ENCODE measurements at regions not wholly inside any gene's neighbourhood (a gene's known extent, or its start where the extent isn't known, plus 50 kb on each side); places are given as distances from the start of the nearest gene placed in this dataset.

DNA sequence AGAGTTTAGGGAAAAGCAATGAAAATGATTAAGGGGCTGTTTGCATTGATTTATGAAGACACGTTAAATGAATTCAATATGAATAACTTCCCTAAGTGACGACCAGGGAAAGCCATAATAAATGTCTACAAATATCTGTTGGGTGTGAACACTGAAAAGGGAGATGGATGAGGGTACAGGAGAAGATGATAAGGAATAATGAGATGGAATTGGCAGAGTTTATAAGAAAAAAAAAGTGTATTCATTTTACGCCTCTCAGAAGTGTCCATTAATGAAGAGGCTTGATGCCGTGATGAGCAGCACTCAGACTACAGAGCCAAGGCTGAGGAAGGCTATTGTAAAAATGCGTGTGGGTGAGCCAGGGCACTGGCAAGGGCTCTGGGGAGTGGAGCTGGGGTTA lies 346.7 kb upstream of the AKR1E2 start:
- Histone ChIP-seq H3K36me3 (ENCODE audit: control insufficient read depth, insufficient read depth, low read length) (no peaks in the 10 kb centered on the region), H3K27me3 (ENCODE audit: control insufficient read depth, insufficient read depth, low read length) (no peaks in the 10 kb centered on the region), H3K9ac (ENCODE audit: low read length) (no peak overlapping the region)

DNA sequence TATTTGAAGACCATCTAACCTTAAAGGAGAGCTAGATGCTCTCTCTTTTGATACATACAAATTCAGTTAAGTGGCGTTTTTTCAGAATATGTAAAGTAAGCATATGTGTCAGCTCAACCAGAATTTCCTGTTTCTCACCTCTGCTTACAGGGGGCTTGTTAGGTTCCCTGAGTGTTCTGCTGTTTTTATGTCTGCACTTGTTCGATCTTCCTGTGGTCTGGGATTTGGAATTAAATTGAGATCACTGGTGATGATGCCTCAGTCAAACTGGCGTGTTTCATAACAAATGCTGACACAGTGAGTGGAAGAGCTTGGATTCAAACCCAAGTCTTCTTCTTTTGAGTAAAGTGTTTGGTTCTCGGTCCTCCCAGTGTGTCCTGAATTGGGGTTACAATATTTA lies 348.3 kb upstream of the AKR1E2 start:
- Histone ChIP-seq H3K4me3 (ENCODE audit: low read length) (no peak overlapping the region), H3K9me3 (ENCODE audit: control insufficient read depth, low read length) (no peaks in the 10 kb centered on the region), H3K4me1 (ENCODE audit: control insufficient read depth, insufficient read depth, low read length) (no peaks in the 10 kb centered on the region), H3K9ac (ENCODE audit: low read length) (no peak overlapping the region), H3K36me3 (ENCODE audit: control insufficient read depth, insufficient read depth, low read length) (no peaks in the 10 kb centered on the region), H3K27me3 (ENCODE audit: control insufficient read depth, insufficient read depth, low read length) (no peaks in the 10 kb centered on the region)

More for the DNA sequence above, 346.7 kb upstream of the AKR1E2 start:
- H3K4me1 ChIP-seq (ENCODE audit: control insufficient read depth, insufficient read depth, low read length): no peaks in the 10 kb centered on the region
- no peak overlapping the region for H3K4me3 ChIP-seq (ENCODE audit: low read length)
- no peaks in the 10 kb centered on the region for H3K9me3 ChIP-seq (ENCODE audit: control insufficient read depth, low read length)

DNA sequence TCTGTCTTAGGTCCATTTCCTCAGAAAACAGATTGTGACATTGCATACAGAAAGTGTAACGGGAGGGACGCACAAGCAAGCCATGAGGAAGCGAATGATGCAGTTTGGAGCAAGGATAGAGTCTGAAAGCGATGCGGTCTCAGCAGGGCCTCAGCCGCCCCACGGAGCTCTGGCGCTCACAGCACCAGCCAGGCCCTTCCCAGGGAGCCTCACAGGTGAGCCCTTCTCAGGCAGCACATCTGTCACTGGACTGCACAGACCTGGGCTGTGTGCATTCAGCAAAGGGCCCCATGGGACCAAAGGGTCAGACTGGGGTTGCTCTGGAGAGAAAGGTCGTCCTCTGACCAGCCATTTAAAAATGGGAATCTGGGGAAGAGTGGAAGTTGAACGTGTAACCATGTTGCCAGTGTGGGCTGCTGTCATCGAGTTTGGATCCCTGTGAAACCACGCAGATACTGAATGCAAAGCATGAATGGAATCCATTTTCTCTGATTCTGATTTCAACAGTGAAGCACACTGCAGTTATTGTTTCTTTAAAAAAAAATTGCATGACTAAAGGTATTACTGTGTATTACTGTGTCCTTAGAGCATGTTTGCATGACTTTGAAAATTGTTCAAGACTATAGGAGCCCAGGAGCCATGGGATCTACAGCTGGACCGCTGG lies 350.0 kb upstream of the AKR1E2 start:
- no peaks in the 10 kb centered on the region for H3K9me3 ChIP-seq (ENCODE audit: control insufficient read depth, low read length)
- H3K4me3 ChIP-seq (ENCODE audit: low read length): no peak overlapping the region
- H3K36me3 ChIP-seq (ENCODE audit: control insufficient read depth, insufficient read depth, low read length): no peaks in the 10 kb centered on the region
- H3K27me3 ChIP-seq (ENCODE audit: control insufficient read depth, insufficient read depth, low read length): no peaks in the 10 kb centered on the region
- H3K9ac ChIP-seq (ENCODE audit: low read length): no peak overlapping the region
- no peaks in the 10 kb centered on the region for H3K4me1 ChIP-seq (ENCODE audit: control insufficient read depth, insufficient read depth, low read length)

DNA sequence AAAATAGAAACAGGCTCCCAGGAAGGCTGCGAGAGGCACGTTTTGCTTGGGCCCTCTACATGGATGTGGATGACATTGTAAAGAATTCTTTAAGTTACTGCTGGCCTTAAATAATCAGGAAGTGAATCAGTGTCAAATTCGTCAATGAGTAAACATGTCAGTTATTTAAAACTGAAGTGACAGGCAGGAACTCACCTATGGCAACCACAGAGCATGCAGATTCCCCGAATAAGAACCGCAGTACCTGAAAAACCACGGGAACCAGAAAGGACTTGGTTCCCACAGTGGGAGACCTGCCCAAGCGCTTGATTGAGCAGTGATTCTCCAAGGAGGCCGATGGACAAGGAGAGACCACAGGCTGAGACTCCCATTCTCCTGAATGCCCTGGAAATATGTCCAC lies 351.2 kb upstream of the AKR1E2 start:
- Histone ChIP-seq H3K9me3 (ENCODE audit: control insufficient read depth, low read length) (no peaks in the 10 kb centered on the region), H3K4me1 (ENCODE audit: control insufficient read depth, insufficient read depth, low read length) (no peaks in the 10 kb centered on the region), H3K4me3 (ENCODE audit: low read length) (no peak overlapping the region), H3K9ac (ENCODE audit: low read length) (no peak overlapping the region), H3K27me3 (ENCODE audit: control insufficient read depth, insufficient read depth, low read length) (no peaks in the 10 kb centered on the region), H3K36me3 (ENCODE audit: control insufficient read depth, insufficient read depth, low read length) (no peaks in the 10 kb centered on the region)

DNA sequence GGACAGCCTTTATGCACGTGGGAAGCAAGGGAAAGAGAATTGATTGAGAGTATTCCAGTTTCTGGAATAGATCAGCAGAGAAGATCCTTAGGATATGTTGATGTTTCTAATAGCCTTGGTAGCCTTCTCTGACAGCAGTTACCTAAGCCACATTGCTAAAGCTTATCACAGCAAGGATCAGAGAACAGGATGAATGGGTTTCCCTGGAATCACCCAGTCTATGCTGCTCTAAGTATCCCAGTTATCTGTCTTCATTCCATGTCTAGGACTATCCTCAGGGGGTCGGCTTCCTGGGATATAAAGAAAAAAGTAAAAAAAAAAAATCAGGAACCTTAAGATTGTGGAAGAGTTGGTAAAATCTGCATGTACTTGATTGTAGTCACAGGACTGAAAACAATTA lies 352.0 kb upstream of the AKR1E2 start:
- H3K27me3 ChIP-seq (ENCODE audit: control insufficient read depth, insufficient read depth, low read length): no peaks in the 10 kb centered on the region
- no peak overlapping the region for H3K9ac ChIP-seq (ENCODE audit: low read length)
- no peaks in the 10 kb centered on the region for H3K36me3 ChIP-seq (ENCODE audit: control insufficient read depth, insufficient read depth, low read length)
- H3K4me1 ChIP-seq (ENCODE audit: control insufficient read depth, insufficient read depth, low read length): no peaks in the 10 kb centered on the region
- H3K9me3 ChIP-seq (ENCODE audit: control insufficient read depth, low read length): no peaks in the 10 kb centered on the region
- no peak overlapping the region for H3K4me3 ChIP-seq (ENCODE audit: low read length)

DNA sequence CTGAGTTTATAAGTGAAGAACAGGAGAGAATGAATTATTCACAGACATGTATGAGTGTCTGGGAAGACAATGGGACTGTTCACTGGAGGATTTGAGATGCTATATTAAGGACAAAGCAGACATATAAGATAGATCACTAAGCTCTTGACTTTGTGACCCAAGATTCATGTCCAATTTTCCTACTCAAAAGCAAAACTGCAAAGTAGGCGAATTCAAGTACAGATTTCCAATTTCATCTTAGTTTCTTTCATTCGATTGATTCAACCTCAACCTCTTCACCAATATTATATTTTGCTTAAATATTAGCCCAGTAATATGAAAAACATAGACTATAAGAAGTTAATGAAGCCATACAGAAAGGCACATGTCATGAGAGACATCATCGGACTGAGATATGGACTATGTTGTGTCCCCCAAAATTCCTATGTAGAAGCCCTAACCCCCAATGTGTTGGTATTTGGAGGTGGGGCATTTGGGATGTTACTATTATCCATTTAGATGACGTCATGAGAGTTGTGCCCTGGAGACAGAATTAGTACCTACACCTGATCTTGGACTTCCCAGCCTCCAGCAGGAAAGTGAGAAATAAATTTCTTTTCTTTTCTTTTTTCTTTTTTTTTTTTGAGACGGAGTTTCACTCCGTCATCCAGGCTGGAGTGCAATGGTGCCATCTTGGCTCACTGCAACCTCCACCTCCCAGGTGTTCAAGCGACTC lies 353.7 kb upstream of the AKR1E2 start:
- no peak overlapping the region for H3K4me3 ChIP-seq (ENCODE audit: low read length)
- H3K4me1 ChIP-seq (ENCODE audit: control insufficient read depth, insufficient read depth, low read length): no peaks in the 10 kb centered on the region
- H3K27me3 ChIP-seq (ENCODE audit: control insufficient read depth, insufficient read depth, low read length): no peaks in the 10 kb centered on the region
- no peaks in the 10 kb centered on the region for H3K9me3 ChIP-seq (ENCODE audit: control insufficient read depth, low read length)
- H3K36me3 ChIP-seq (ENCODE audit: control insufficient read depth, insufficient read depth, low read length): no peaks in the 10 kb centered on the region
- H3K9ac ChIP-seq (ENCODE audit: low read length): no peak overlapping the region

DNA sequence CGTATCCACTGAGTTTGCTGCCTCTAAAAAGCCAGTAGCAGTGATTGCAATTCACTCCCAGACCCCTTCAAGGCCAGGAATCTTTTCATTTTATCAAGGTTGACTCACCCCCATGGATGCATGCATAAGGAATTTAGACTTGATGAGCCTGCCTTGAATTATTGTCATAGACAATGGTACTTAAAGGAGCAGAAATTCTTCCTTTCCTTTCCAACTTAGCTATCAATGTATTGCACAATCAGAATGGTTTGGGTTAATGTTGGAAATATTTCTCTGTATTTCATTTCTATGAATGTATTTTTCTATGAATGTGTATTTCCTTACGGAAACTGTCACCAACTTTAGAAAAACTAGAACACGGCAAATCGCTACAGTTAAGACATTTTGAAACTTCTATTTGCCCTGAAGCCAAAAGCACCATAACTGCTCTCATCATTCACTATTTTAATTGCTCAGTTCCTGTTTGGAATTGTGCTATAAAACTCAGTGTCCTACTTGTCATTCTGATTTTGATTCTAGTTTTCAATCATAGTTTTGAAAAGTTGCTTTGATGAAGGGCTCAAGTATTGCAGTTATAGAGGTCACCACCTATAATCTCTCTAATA lies 355.7 kb upstream of the AKR1E2 start:
- no peak overlapping the region for H3K9ac ChIP-seq (ENCODE audit: low read length)
- no peak overlapping the region for H3K4me3 ChIP-seq (ENCODE audit: low read length)
- H3K36me3 ChIP-seq (ENCODE audit: control insufficient read depth, insufficient read depth, low read length): no peaks in the 10 kb centered on the region
- no peaks in the 10 kb centered on the region for H3K27me3 ChIP-seq (ENCODE audit: control insufficient read depth, insufficient read depth, low read length)
- no peaks in the 10 kb centered on the region for H3K9me3 ChIP-seq (ENCODE audit: control insufficient read depth, low read length)
- H3K4me1 ChIP-seq (ENCODE audit: control insufficient read depth, insufficient read depth, low read length): no peaks in the 10 kb centered on the region

DNA sequence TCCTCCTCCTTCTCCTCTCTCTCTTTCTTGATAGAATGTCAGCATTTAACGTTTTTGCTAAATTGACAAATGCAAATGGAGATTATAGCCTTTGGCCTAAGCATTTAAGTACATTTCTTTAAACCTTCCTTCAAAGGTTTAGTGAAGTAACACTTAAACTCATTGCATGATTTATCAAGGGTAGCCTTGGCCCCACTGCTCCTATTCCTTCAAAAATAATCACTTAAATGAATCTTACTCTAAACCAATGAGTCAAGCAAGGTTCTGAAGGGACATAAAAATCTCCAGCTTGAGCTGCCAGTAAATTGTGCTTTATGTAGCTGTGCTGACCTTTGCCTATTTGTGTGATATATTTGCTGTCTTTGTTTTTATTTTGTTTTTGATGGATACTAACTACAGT lies 358.5 kb upstream of the AKR1E2 start:
- Histone ChIP-seq H3K27me3 (ENCODE audit: control insufficient read depth, insufficient read depth, low read length) (no peaks in the 10 kb centered on the region), H3K9me3 (ENCODE audit: control insufficient read depth, low read length) (no peaks in the 10 kb centered on the region), H3K9ac (ENCODE audit: low read length) (no peak overlapping the region), H3K4me3 (ENCODE audit: low read length) (no peak overlapping the region), H3K4me1 (ENCODE audit: control insufficient read depth, insufficient read depth, low read length) (no peaks in the 10 kb centered on the region), H3K36me3 (ENCODE audit: control insufficient read depth, insufficient read depth, low read length) (no peaks in the 10 kb centered on the region)

DNA sequence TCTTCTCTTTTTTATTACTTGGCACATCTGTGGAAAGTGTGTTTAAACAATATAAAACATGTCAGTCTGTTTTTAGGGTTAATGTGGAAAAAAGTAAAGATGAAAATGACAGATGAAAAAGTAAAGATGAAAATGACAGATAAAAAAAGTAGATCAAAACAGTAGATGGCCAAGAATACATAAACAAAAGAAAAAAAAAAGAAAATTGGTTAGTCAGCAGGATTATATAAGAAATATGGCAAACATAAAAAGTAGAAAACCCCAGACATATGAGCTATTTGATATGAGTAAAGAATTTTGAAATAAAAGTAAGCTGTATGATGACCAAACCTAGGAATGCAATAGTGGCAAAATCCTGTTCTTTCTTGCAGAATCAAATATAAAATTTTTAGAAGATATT lies 365.7 kb upstream of the AKR1E2 start:
- no peak overlapping the region for H3K4me3 ChIP-seq (ENCODE audit: low read length)
- no peaks in the 10 kb centered on the region for H3K4me1 ChIP-seq (ENCODE audit: control insufficient read depth, insufficient read depth, low read length)
- H3K27me3 ChIP-seq (ENCODE audit: control insufficient read depth, insufficient read depth, low read length): no peaks in the 10 kb centered on the region

DNA sequence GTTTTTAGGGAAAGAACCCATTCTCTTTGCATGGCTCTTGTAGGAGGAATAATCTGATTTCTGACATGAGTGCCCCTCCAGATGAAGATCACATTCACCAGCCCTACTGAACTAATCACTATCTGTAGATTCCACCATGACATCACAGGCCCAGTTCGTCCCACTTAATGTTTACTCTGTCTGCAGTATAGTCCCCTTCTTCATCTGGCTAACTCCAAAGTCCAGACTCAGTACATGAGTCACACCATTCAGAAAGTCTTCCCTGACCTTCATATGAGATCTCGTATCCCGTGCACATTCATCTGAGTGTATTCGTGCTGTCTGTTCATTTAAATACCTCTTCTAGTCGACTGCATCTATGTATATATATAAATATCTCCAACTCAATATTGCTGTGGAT lies 366.5 kb upstream of the AKR1E2 start:
- H3K9ac ChIP-seq (ENCODE audit: low read length): no peak overlapping the region
- H3K9me3 ChIP-seq (ENCODE audit: control insufficient read depth, low read length): no peaks in the 10 kb centered on the region
- no peaks in the 10 kb centered on the region for H3K36me3 ChIP-seq (ENCODE audit: control insufficient read depth, insufficient read depth, low read length)
- no peak overlapping the region for H3K4me3 ChIP-seq (ENCODE audit: low read length)
- H3K4me1 ChIP-seq (ENCODE audit: control insufficient read depth, insufficient read depth, low read length): no peaks in the 10 kb centered on the region
- no peaks in the 10 kb centered on the region for H3K27me3 ChIP-seq (ENCODE audit: control insufficient read depth, insufficient read depth, low read length)

More for the DNA sequence above, 365.7 kb upstream of the AKR1E2 start:
- H3K9ac ChIP-seq (ENCODE audit: low read length): no peak overlapping the region
- no peaks in the 10 kb centered on the region for H3K36me3 ChIP-seq (ENCODE audit: control insufficient read depth, insufficient read depth, low read length)
- no peaks in the 10 kb centered on the region for H3K9me3 ChIP-seq (ENCODE audit: control insufficient read depth, low read length)

DNA sequence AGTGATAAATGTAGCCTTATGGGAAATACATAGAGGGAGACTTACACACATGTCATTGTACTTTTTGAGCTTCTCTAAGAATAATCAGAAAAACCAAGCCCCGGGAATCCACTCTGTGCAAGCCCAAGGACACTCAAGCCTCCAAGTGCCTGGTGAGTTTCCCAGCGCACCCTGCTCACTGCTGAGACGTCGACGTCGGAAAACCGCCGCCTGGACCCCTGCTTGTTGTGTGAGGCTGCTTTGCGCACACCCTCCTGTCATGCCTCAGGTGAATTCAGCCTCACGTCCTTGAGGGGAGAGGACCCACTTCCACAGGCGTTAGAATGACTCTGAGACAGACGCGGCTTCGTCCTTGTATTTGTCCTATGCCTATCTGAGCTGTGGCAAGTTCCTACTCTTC lies 368.4 kb upstream of the AKR1E2 start:
- no peak overlapping the region for H3K9ac ChIP-seq (ENCODE audit: low read length)
- H3K4me1 ChIP-seq (ENCODE audit: control insufficient read depth, insufficient read depth, low read length): no peaks in the 10 kb centered on the region
- H3K4me3 ChIP-seq (ENCODE audit: low read length): no peak overlapping the region
- H3K36me3 ChIP-seq (ENCODE audit: control insufficient read depth, insufficient read depth, low read length): no peaks in the 10 kb centered on the region
- no peaks in the 10 kb centered on the region for H3K27me3 ChIP-seq (ENCODE audit: control insufficient read depth, insufficient read depth, low read length)
- no peaks in the 10 kb centered on the region for H3K9me3 ChIP-seq (ENCODE audit: control insufficient read depth, low read length)

DNA sequence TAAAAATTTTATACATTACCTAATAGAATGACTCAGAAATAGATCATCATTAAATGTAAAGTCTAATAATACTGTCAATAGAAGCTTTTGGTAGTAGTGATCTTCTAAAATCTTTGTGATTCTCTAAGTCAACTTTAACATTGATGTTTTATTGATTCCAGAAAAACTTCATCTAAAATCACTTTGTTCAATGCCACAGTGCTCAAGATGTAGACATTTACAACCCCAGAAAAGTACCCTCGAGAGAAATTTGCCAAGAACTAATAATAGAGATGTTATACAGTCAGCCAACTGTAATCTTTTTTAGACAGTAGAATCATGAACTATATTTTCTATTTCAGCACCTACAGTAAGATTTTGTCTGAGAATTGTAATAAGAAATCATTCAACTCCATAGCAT lies 369.2 kb upstream of the AKR1E2 start:
- H3K36me3 ChIP-seq (ENCODE audit: control insufficient read depth, insufficient read depth, low read length): no peaks in the 10 kb centered on the region
- H3K27me3 ChIP-seq (ENCODE audit: control insufficient read depth, insufficient read depth, low read length): no peaks in the 10 kb centered on the region
- no peaks in the 10 kb centered on the region for H3K4me1 ChIP-seq (ENCODE audit: control insufficient read depth, insufficient read depth, low read length)
- H3K9me3 ChIP-seq (ENCODE audit: control insufficient read depth, low read length): no peaks in the 10 kb centered on the region
- H3K9ac ChIP-seq (ENCODE audit: low read length): no peak overlapping the region
- H3K4me3 ChIP-seq (ENCODE audit: low read length): no peak overlapping the region
